HG03571 (cell line): ENCODE measurements at regions not wholly inside any gene's neighbourhood (a gene's known extent, or its start where the extent isn't known, plus 50 kb on each side); places are given as distances from the start of the nearest gene placed in this dataset.
"Not testable (repeated sequence)": the region's sequence is repeated elsewhere in the genome, so short reads cannot be mapped to it uniquely, and the experiment has no call there.

ENCODE experiments used
- ATAC-seq: cut with Tn5 transposase; IDR thresholded peaks from one replicate; pipeline ENCODE4 v1.9.1; 2021; ENCODE audit not compliant: unreplicated experiment

- no peak for ATAC-seq
Measured at GRCh38 chr14:106268013-106268727, 741.8 kb downstream of the TMEM121 start.

DNA sequence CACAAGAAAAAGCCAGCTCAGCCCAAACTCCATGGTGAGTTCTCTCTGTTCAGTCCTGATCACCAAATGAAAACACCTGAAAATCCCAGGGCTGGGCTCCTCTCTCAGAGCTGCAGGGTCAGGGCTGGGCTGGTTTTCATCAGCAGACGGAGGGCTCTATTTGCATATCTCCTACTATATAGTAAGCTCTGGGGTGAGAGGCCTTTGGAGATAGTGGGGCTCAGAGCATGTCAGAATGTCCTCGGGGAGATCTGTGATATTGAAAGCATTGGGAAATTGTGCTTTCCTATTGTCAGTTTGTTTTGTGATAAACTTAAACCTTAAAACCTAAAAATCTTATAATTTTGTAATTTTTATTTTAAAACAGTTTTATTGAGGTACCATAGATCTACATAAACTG lies 742.6 kb downstream of the TMEM121 start:
- ATAC-seq = no peak

DNA sequence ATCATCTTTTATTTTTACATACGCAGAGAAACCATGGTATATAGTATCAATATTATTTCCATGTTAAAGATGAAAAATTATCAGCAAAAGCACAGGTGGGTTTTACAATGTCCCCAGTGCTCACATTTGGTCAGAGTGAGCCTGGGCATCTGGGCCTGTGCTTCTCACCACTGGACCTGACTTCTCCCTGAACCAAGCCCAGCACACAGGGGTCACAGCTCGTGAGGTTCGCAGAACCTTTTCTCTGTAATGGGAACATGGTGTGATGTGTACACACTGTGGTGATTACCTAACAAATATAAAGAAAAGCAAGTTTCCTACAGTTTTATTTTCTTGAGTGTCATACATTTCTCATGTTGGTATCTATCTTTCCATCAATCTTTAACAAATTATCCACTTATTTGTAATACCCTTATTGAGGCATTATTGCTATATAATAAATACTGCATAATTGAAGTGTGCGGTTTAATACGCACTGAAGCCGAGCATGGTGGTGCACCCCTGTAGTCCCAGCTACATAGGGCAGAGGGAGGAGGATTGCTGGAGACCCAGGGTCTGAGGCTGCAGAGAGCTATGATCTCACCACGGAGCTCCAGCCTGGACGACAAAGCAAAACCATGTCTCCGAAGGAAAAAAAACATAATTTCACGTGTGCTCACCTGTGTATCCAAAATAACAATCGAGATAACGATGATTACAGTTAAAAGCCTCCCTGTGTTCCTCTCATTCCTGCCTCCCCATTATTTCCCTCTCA lies 743.2 kb downstream of the TMEM121 start:
- ATAC-seq = no peak

DNA sequence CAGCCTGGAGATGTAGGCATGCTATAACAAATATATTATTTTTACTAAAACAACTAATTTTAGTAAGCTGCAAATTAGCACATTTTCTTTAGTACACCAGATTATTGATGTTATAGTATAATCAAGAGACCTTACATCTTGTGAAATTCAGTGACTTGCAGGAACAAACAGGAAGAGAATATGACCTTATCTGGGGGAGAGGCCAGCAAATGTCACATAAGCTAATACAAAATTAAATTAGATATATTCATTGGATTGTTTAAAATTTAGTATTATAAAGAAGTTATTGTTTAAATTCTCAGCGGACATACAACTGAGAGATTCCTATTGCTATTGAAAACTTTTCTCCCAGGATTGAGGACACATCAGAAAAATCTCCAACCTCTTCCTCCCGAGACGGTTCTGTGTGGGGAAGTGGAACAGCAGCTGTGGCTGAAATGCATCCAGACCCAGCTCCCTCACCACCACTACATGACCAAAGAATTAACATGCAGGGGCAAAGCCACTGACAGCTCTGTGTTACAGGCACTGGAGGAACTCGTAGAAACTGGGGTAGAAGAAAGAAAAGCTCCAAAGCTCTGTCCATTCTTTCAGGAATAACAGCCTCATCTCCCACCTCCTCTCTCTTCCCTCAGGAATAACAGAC lies 744.2 kb downstream of the TMEM121 start:
- not testable (repeated sequence) for ATAC-seq

DNA sequence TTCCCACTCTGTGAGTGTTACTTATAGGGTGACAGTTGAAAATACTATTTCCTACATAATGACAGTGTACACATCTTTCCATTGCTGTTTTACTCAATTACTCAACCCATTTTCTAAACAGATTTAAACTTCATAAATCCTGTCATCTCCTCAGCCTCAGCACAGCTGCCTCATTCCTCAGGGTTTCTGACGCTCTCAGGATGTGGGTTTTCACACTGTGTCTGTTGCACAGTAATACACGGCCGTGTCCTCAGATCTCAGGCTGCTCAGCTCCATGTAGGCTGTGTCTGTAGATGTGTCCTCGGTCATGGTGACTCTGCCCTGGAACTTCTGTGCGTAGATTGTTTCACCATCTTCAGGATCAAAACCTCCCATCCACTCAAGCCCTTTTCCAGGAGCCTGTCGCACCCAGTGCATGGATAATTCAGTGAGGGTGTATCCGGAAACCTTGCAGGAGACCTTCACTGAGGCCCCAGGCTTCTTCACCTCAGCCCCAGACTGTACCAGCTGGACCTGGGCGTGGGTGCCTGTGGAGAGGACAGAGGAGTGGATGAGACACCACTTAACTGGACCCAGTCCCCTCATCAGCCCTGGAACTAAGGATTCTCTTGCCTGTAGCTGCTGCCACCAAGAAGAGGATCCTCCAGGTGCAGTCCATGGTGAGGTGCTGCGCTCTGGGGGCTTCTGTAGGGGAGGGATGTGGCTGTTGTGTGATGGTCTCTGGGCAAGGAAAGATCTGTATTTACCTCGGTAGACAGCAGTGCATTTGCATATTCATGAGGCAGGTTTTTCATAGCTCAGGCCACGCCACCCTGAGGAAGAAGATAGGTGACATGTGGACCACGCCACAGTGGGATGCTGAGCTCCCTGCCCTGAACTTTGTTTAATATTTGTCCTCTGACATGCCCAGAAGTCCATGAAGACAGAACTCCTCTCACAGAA lies 750.2 kb downstream of the TMEM121 start:
- no peak for ATAC-seq

GRCh38 chr14:106277503-106277902 lies 751.1 kb downstream of the TMEM121 start:
- no peak for ATAC-seq

DNA sequence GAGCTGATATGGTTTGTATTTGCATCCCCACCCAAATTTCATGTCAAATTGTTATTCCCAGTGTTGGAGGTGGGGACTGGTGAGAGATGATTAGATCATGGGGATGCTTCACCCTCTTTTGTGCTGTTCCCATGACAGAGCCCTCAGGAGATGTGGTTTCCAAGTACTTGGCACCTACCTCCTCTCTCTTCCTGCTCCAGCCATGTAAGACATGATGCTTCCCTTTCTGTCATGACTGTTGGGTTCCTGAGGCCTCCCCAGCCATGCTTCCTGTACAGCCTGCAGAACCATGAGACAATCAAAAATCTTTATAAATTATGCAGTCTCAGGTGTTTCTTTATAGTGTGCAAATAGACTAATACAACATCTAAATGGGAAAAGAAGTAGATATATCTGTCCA lies 754.5 kb downstream of the TMEM121 start:
- no peak for ATAC-seq

GRCh38 chr14:106286697-106287290 lies 760.4 kb downstream of the TMEM121 start:
- no peak for ATAC-seq

- no peak for ATAC-seq
Measured at GRCh38 chr14:106287506-106287905, 761.1 kb downstream of the TMEM121 start.

- no peak for ATAC-seq
Measured at GRCh38 chr14:106291626-106292025, 765.2 kb downstream of the TMEM121 start.

DNA sequence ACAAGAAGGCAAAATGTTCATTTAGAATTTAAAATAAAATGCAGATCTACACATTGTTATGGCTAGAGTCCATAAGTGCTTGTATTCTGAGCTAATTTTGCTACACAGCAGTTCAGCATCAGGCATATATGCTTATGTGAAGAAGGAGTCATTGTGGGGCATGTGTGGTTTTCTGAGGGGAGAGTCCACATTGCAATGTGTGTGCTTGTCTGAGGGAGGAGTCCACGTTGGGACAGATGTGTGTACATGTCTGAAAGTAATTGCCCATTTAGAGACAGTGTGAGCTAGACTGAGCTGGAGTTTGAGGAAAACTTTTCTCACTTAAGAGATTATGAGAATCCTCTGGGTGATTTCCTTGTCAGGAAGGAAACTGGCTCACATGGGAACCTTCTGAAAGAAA lies 767.9 kb downstream of the TMEM121 start:
- ATAC-seq = no peak

- not testable (repeated sequence) for ATAC-seq
Measured at GRCh38 chr14:106300951-106301510, 774.6 kb downstream of the TMEM121 start.

- not testable (repeated sequence) for ATAC-seq
Measured at GRCh38 chr14:106301609-106302008, 775.2 kb downstream of the TMEM121 start.

- ATAC-seq = no peak
Measured at GRCh38 chr14:106302661-106303060, 776.3 kb downstream of the TMEM121 start.

- ATAC-seq = no peak
Measured at GRCh38 chr14:106304271-106304670, 777.9 kb downstream of the TMEM121 start.

DNA sequence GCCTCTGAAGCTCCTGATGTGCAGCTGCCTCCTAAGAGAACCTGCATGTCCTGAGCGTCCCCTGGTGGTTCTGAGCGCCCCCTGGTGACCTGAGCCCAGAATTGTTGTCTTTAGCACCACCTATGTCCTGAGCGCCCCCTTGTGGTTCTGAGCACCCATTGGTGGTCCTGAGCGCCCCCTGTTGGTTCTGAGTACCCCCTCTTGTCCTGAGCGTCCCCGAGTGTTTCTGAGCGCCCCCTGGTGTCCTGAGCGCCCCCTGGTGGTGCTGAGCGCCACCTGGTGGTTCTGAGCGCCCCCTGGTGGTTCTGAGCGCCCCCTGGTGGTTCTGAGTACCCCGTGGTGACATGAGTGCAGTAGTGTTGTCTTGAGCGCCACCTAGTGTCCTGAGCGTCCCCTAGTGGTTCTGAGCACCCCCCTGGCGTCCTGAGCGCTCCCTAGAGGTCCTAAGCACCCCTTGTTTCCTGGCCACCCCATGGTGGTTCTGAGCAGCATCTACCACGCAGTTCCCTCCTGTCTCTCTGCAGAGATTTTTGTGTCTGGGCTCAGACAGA lies 782.5 kb downstream of the TMEM121 start:
- ATAC-seq = peak; percentile 82

DNA sequence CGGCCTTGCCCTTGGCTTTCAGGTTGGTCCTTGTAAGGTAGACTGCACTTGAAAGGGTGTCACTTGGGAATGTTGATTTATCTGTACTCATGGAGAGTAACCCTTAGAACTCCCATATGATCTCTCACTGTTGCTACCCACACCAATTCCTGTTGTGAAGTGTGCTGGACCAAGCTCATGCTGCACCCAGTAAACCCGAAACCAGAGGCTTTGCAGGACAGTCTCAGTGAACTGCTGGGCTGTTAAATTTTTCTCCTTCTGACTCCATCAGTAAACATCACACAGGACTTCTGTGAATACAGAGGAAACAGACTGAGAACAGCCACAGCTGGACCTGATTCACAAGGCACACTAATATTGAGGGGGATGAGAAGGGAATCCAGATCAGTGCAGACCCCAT lies 783.0 kb downstream of the TMEM121 start:
- peak; percentile 39 for ATAC-seq

DNA sequence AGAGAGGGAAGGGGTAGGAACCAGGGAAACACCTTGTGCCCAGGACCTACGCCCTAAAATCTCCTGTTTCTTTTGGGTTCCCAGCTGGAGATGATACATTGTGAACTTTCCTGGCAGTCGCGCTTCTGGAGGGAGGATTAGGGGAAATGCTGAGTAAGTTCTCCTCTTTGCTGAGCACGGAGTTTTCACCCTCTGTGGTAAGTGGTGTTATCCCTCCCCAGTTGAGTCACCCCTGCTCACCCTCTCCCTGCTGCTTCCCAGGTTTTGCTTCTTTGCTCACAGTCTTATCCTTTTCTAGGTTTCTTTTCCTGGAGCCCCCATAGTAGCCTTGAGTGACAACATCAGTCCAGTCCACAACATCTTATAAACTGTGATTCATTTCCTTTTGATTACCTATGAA lies 789.1 kb downstream of the TMEM121 start:
- no peak for ATAC-seq

DNA sequence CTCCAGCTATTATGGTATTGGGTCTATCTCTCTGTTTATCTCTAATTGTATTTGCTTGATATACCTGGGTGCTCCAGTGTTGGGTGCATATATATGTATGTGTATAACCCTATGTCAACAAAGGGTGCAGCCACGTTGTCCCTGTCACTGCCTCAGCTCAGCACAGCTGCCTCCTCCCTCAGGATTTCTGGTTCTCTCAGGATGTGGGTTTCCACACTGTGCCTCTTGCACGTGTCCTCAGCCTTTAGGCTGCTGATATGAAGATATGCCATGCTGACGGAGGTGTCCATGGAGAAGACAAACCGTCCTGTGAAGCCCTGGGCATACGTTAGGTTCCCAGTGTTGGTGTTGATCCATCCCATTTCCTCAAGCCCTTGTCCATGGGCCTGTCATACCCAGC lies 791.2 kb downstream of the TMEM121 start:
- ATAC-seq = no peak

DNA sequence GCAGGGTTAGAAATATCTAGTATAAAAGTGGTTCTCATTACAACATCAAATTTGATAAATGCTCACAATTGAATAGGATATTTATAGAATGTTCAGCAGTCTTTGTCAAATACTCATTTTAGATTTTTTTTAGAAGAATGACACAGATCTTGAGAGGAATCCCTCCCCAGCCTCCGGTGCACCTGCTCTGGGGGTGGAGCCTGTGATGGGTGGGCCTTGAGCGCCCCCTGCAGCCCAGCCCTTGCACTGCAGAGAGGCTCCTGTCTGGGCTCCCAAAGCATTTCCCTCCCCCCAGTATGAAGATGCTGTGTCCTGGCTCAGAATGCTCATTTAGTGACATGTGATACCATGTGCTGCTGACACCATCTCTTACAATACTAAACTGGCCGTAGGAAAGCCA lies 792.3 kb downstream of the TMEM121 start:
- no peak for ATAC-seq
